Lower leg skin (tissue), 3 donors: ENCODE measurements at regions not wholly inside any gene's neighbourhood (a gene's known extent, or its start where the extent isn't known, plus 50 kb on each side); places are given as distances from the start of the nearest gene placed in this dataset.

Source experiments
- POLR2A ChIP-seq, 2 donors: fragments of 450-650 bp; IDR thresholded peaks; one replicate each; pipeline ENCODE4 v1.6.1; 2016 to 2017; ENCODE audit warnings: antibody characterized with exemption in 2 of 2, mild to moderate bottlenecking in 1 of 2, moderate library complexity in 1 of 2
- TF ChIP-seq, protein P1 (sequence below), 3 donors: fragments of 450-650 bp; IDR thresholded peaks; one replicate each; pipeline ENCODE4 v1.5.1; 2016; ENCODE audit warnings: antibody characterized with exemption in 3 of 3, mild to moderate bottlenecking in 3 of 3, moderate library complexity in 2 of 3

- TF ChIP-seq, protein P1, sequence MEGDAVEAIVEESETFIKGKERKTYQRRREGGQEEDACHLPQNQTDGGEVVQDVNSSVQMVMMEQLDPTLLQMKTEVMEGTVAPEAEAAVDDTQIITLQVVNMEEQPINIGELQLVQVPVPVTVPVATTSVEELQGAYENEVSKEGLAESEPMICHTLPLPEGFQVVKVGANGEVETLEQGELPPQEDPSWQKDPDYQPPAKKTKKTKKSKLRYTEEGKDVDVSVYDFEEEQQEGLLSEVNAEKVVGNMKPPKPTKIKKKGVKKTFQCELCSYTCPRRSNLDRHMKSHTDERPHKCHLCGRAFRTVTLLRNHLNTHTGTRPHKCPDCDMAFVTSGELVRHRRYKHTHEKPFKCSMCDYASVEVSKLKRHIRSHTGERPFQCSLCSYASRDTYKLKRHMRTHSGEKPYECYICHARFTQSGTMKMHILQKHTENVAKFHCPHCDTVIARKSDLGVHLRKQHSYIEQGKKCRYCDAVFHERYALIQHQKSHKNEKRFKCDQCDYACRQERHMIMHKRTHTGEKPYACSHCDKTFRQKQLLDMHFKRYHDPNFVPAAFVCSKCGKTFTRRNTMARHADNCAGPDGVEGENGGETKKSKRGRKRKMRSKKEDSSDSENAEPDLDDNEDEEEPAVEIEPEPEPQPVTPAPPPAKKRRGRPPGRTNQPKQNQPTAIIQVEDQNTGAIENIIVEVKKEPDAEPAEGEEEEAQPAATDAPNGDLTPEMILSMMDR (IDR thresholded peaks at IDR 0.05): no peak
- no peak for TF ChIP-seq POLR2A (IDR thresholded peaks at IDR 0.05)
Measured at GRCh38 chr17:13272296-13272695, 254.5 kb upstream of the ELAC2 start.
